GM23338 (cell line): ENCODE measurements at regions not wholly inside any gene's neighbourhood (a gene's known extent, or its start where the extent isn't known, plus 50 kb on each side); places are given as distances from the start of the nearest gene placed in this dataset.

Experiments used
- ATAC-seq: fragments of 200-7000 bp; cut with Tn5 transposase; 3 replicates; pipeline ENCODE4 v1.9.1; 2020
- DNase-seq: peaks from one replicate; pipeline ENCODE4 v3.0.0-alpha.2; 2015; ENCODE audit warnings: low spot score
- H2AFZ ChIP-seq: fragments of 200-600 bp; sonication (generic); 2 replicates; pipeline ENCODE4 v1.8.0; 2016; ENCODE audit warnings: antibody characterized with exemption, mild to moderate bottlenecking, moderate library complexity
- H3F3A ChIP-seq: fragments of 200-600 bp; sonication (generic); replicated peaks from 2 replicates; pipeline ENCODE4 v1.8.0; 2017; ENCODE audit warnings: antibody characterized with exemption, mixed run types, low read depth
- H3K27ac ChIP-seq: fragments of 200-600 bp; sonication (generic); 2 replicates; pipeline ENCODE4 v1.6.1; 2016; ENCODE audit warnings: low read depth
- H3K27me3 ChIP-seq: fragments of 200-600 bp; sonication (generic); 2 replicates; pipeline ENCODE4 v1.8.0; 2016; ENCODE audit warnings: mild to moderate bottlenecking, mixed run types, moderate library complexity; ENCODE audit not compliant: insufficient read depth
- H3K36me3 ChIP-seq: fragments of 200-600 bp; sonication (generic); 2 replicates; pipeline ENCODE4 v1.8.0; 2016; ENCODE audit warnings: mild to moderate bottlenecking; ENCODE audit not compliant: insufficient read depth
- H3K4me1 ChIP-seq: fragments of 200-600 bp; sonication (generic); 2 replicates; pipeline ENCODE4 v1.8.0; 2016; ENCODE audit warnings: mild to moderate bottlenecking, moderate library complexity; ENCODE audit not compliant: insufficient read depth
- H3K4me2 ChIP-seq: fragments of 200-600 bp; sonication (generic); 2 replicates; pipeline ENCODE4 v1.7.1; 2017; ENCODE audit warnings: mixed run types
- H3K4me3 ChIP-seq: fragments of 200-600 bp; sonication (generic); 2 replicates; pipeline ENCODE4 v1.6.1; 2016; ENCODE audit warnings: mixed run types
- H3K79me2 ChIP-seq: fragments of 200-600 bp; sonication (generic); replicated peaks from 2 replicates; pipeline ENCODE4 v1.8.0; 2017; ENCODE audit warnings: mild to moderate bottlenecking; ENCODE audit not compliant: insufficient read depth
- H3K9me2 ChIP-seq: fragments of 200-600 bp; sonication (generic); 2 replicates; pipeline ENCODE4 v1.8.0; 2017; ENCODE audit not compliant: insufficient read depth
- H4K20me1 ChIP-seq: fragments of 200-600 bp; sonication (generic); replicated peaks from 2 replicates; pipeline ENCODE4 v1.8.0; 2017; ENCODE audit warnings: mild to moderate bottlenecking; ENCODE audit not compliant: insufficient read depth
- H3K27ac Mint-ChIP-seq: 2 replicates; pipeline ENCODE4 v1.8.0; 2020; ENCODE audit warnings: inconsistent platforms, mild to moderate bottlenecking, moderate library complexity, mixed read lengths
- H3K27me3 Mint-ChIP-seq: 3 replicates; pipeline ENCODE4 v1.8.0; 2022; ENCODE audit warnings: low read depth, mild to moderate bottlenecking, moderate library complexity, mixed read lengths, inconsistent platforms; ENCODE audit not compliant: insufficient read depth, poor library complexity
- H3K36me3 Mint-ChIP-seq: 3 replicates; pipeline ENCODE4 v1.8.0; 2021; ENCODE audit warnings: low read depth, mild to moderate bottlenecking, inconsistent platforms, moderate library complexity, mixed read lengths
- H3K4me1 Mint-ChIP-seq: 3 replicates; pipeline ENCODE4 v1.8.0; 2020; ENCODE audit warnings: mild to moderate bottlenecking, inconsistent platforms, mixed read lengths
- H3K4me3 Mint-ChIP-seq: 3 replicates; pipeline ENCODE4 v1.8.0; 2021; ENCODE audit warnings: moderate library complexity, mild to moderate bottlenecking, inconsistent platforms, mixed read lengths
- H3K9me3 Mint-ChIP-seq: 3 replicates; pipeline ENCODE4 v1.8.0; 2020; ENCODE audit warnings: moderate library complexity, mild to moderate bottlenecking, inconsistent platforms, mixed read lengths
- CREB1 ChIP-seq: fragments of 250-450 bp; sonication (Bioruptor Pico); IDR thresholded peaks from 2 replicates; pipeline ENCODE4 v1.5.0; 2020; ENCODE audit warnings: low read depth, mild to moderate bottlenecking, moderate library complexity
- ETS1 ChIP-seq: IDR thresholded peaks from 2 replicates; pipeline ENCODE4 v1.6.1; 2016; ENCODE audit warnings: antibody characterized with exemption
- EZH2 ChIP-seq: fragments of 200-600 bp; sonication (generic); IDR thresholded peaks from one replicate; pipeline ENCODE4 v1.8.0; 2017; ENCODE audit warnings: antibody characterized with exemption, mild to moderate bottlenecking, low read depth; ENCODE audit not compliant: unreplicated experiment
- EZH2phosphoT487 ChIP-seq: fragments of 200-600 bp; sonication (generic); IDR thresholded peaks from one replicate; pipeline ENCODE4 v1.8.1; 2018; ENCODE audit warnings: antibody characterized with exemption; ENCODE audit not compliant: unreplicated experiment
- JUNB ChIP-seq: IDR thresholded peaks from one replicate; pipeline ENCODE4 v1.6.1; 2016; ENCODE audit warnings: antibody characterized with exemption; ENCODE audit not compliant: unreplicated experiment
- NANOG ChIP-seq: IDR thresholded peaks from 2 replicates; pipeline ENCODE4 v1.6.1; 2016; ENCODE audit warnings: antibody characterized with exemption, borderline replicate concordance
- POLR2AphosphoS5 ChIP-seq: IDR thresholded peaks from 2 replicates; pipeline ENCODE4 v1.6.1; 2016; ENCODE audit warnings: antibody characterized with exemption, low read depth
- REST ChIP-seq: IDR thresholded peaks from one replicate; pipeline ENCODE4 v1.6.1; 2018; ENCODE audit warnings: antibody characterized with exemption; ENCODE audit not compliant: unreplicated experiment
- STAT1 ChIP-seq: IDR thresholded peaks from one replicate; pipeline ENCODE4 v1.6.1; 2016; ENCODE audit warnings: antibody characterized with exemption; ENCODE audit not compliant: unreplicated experiment
- ZNF114 ChIP-seq: fragments of 250-450 bp; sonication (Bioruptor Pico); IDR thresholded peaks from 2 replicates; pipeline ENCODE4 v1.5.0; 2020; ENCODE audit warnings: mild to moderate bottlenecking, moderate library complexity
- ZNF331 ChIP-seq: fragments of 250-450 bp; sonication (Bioruptor Pico); IDR thresholded peaks from 2 replicates; pipeline ENCODE4 v1.5.0; 2020; ENCODE audit warnings: low read depth, mild to moderate bottlenecking, moderate library complexity
- ZNF462 ChIP-seq: fragments of 250-450 bp; sonication (Bioruptor Pico); IDR thresholded peaks from 2 replicates; pipeline ENCODE4 v1.5.0; 2020; ENCODE audit warnings: mild to moderate bottlenecking, moderate library complexity
- TF ChIP-seq, protein P1 (sequence below), 2 experiments: fragments of 200-600 bp in 1 of 2; sonication (generic) in 1 of 2; conservative IDR thresholded peaks; 2 replicates each; pipeline versions ENCODE4 v1.5.1 to v1.6.1; 2016 to 2017; ENCODE audit warnings: antibody characterized with exemption in 2 of 2, low read depth in 2 of 2, mild to moderate bottlenecking in 2 of 2, moderate library complexity in 1 of 2

DNA sequence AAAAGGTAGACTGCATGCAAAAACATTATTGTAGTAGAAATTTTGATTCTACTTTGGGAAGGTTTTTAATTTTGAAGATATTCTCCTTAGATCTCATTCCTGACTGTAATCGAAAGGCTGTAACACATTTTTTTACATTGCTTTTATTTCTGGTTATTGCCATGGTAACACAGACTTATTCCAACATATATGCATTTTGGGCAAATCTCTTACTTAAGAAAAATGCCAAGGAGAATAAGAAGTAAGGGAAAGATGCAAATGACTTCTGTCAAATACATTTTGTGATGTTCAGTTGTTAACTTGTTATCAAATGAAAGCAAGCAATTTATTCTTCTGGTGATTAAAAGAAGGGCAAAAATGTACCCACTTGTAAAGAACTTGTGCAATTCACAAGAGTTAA lies 267.5 kb downstream of the AASDHPPT start:
- Mint-ChIP-seq H3K9me3 (no peaks in the 10 kb centered on the region; the same call in 2 of the 3 replicates), H3K36me3 (no peaks in the 10 kb centered on the region), H3K27me3 (no peaks in the 10 kb centered on the region), H3K27ac (no peak overlapping the region), H3K4me3 (no peak overlapping the region), H3K4me1 (0 out of 3 replicates have a peak, but pooled peaks cover 3% of the 10 kb centered on the region)
- H3K9me2 ChIP-seq = peaks cover 18% of the 10 kb centered on the region
- H2AFZ ChIP-seq = no peak overlapping the region
- H3K4me3 ChIP-seq = no peak overlapping the region
- no peaks in the 10 kb centered on the region for H3K36me3 ChIP-seq
- ATAC-seq (no peak), DNase-seq (no peak)
- no peak overlapping the region for H3K4me2 ChIP-seq
- no peaks in the 10 kb centered on the region for H4K20me1 ChIP-seq
- H3K27ac ChIP-seq = no peak overlapping the region
- H3K4me1 ChIP-seq = no peaks in the 10 kb centered on the region
- TF ChIP-seq ETS1 = no peak
- TF ChIP-seq, protein P1, sequence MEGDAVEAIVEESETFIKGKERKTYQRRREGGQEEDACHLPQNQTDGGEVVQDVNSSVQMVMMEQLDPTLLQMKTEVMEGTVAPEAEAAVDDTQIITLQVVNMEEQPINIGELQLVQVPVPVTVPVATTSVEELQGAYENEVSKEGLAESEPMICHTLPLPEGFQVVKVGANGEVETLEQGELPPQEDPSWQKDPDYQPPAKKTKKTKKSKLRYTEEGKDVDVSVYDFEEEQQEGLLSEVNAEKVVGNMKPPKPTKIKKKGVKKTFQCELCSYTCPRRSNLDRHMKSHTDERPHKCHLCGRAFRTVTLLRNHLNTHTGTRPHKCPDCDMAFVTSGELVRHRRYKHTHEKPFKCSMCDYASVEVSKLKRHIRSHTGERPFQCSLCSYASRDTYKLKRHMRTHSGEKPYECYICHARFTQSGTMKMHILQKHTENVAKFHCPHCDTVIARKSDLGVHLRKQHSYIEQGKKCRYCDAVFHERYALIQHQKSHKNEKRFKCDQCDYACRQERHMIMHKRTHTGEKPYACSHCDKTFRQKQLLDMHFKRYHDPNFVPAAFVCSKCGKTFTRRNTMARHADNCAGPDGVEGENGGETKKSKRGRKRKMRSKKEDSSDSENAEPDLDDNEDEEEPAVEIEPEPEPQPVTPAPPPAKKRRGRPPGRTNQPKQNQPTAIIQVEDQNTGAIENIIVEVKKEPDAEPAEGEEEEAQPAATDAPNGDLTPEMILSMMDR (conservative IDR thresholded peaks at IDR 0.05; ENCODE audit: low read depth in 2 of 2) = no peak
- no peak for TF ChIP-seq STAT1
- no peak for TF ChIP-seq CREB1 (CRISPR knock-in tag)
- TF ChIP-seq NANOG = no peak
- no peak for TF ChIP-seq ZNF331
- TF ChIP-seq EZH2phosphoT487 = no peak
- TF ChIP-seq EZH2 = no peak
- no peak for TF ChIP-seq POLR2AphosphoS5
- no peak for TF ChIP-seq ZNF114 (CRISPR knock-in tag)
- no peak for TF ChIP-seq ZNF462 (CRISPR knock-in tag)
- no peak for TF ChIP-seq REST
- TF ChIP-seq JUNB = no peak
- H3K79me2 ChIP-seq = no peaks in the 10 kb centered on the region
- H3K27me3 ChIP-seq = no peaks in the 10 kb centered on the region
- H3F3A ChIP-seq = no peaks in the 10 kb centered on the region
